ENCODE measurements at regions not wholly inside any gene's neighbourhood (a gene's known extent, or its start where the extent isn't known, plus 50 kb on each side); places are given as distances from the start of the nearest gene placed in this dataset.

GRCh38 chr7:10696064-10696463 lies 277.6 kb upstream of the PHF14 start:
- no peak for DNase-seq (ENCODE audit: low read depth)

GRCh38 chr7:10703059-10703458 lies 270.6 kb upstream of the PHF14 start:
- DNase-seq (ENCODE audit: low read depth) = no peak

GRCh38 chr7:10703981-10704380 lies 269.7 kb upstream of the PHF14 start:
- no peak for DNase-seq (ENCODE audit: low read depth)

DNA sequence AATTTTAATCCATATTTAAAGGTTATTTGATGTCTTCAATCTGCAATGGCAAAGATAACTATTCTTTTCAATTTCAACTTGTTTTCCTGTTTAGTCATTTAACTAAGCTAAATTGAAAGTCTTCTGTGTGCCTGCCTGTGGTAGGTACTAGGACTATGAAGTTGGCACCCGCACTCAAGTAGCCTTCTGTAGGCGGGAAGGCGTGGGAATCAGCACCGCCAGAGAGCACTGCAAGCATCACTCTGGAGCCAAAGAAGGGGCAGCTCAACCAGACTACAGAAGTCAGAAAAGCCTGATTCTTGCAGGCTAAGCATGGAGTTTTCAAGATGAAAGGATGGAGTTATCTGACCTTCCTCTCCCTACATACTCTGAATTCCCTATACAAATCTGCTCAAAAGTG lies 269.0 kb upstream of the PHF14 start:
- no peak for DNase-seq (ENCODE audit: low read depth)

GRCh38 chr7:10706875-10707493 lies 266.7 kb upstream of the PHF14 start:
- no peak for DNase-seq (ENCODE audit: low read depth)

GRCh38 chr7:10707519-10707918 lies 266.2 kb upstream of the PHF14 start:
- DNase-seq (ENCODE audit: low read depth) = no peak

DNA sequence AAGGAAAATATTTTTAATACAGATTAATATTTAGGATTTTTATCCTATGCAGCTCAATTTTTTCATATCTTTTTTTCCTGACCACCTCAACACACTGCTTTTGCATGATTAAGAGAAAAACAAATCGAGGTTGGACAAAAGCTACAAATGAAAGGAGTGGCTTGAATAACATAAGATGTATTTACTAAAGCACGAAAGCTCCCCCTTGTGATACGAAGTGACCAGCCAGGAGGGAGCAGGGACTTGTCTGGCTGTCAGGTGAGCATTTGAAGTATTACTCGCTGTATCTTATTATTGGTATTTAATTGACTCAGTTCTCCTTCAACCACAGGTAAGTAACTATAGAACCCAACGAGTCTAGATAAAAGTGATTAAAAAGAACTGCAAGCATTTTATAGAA lies 265.2 kb upstream of the PHF14 start:
- DNase-seq (ENCODE audit: low read depth) = no peak

- no peak for DNase-seq (ENCODE audit: low read depth)
Measured at GRCh38 chr7:10718768-10719167, 254.9 kb upstream of the PHF14 start.

- no peak for DNase-seq (ENCODE audit: low read depth)
Measured at GRCh38 chr7:10720042-10720441, 253.6 kb upstream of the PHF14 start.

DNA sequence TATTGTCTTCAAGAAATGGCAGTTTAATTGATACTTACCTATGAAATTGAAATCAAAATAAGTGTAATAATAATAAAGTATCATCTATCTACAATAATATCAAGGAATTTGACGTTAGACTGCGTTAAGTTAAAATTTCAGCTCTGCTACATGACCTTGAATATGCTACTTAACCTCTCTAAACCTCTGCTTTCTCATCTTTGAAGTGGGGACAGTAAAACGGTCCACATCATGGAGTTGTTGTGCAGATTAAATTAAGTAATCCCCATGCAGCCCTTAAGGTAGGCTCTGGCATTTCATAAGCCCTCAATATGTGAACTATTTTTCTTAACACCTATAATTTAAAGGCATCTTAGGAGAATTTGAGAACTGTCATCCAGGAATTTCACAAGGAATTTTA lies 252.4 kb upstream of the PHF14 start:
- DNase-seq (ENCODE audit: low read depth) = no peak

- no peak for DNase-seq (ENCODE audit: low read depth)
Measured at GRCh38 chr7:10723832-10724231, 249.8 kb upstream of the PHF14 start.

DNA sequence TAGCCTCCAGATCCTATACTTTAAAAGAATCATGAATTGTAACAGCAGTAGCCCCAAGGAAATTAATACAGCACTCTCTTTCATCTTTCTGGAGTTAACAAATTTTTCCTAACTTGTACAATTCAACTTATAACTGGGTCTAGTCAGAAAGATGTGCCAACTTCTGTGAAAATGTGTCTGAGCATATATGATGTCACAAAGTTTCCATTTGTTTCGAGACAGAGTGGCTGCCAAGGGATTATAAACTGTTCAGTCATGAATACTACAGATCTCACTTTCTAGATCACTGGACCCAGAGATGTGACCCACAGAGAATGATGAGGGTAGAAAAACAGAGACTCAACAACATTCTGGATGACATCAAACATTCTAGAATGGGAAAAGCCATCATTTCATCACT lies 249.2 kb upstream of the PHF14 start:
- DNase-seq (ENCODE audit: low read depth) = no peak

DNA sequence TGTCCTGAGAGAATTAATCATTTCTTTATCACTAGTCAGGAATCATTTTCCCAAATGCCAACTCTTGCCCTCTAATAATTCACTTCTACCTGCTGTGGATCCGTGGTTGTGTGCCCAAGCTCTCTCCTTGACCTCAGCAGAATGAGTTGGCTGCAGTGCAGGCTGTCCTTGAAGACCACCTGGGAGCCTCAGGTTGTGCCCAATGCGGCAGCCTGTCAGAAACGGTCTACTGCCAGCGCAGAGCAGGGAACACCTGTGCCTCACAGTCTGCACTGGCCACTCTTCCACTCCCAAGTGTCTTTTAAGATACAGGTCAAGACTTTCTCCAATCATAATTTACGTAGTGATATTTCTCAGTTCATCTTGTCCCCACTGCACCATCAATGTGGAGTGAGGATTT lies 246.0 kb upstream of the PHF14 start:
- no peak for DNase-seq (ENCODE audit: low read depth)

- DNase-seq (ENCODE audit: low read depth) = no peak
Measured at GRCh38 chr7:10731253-10731773, 242.4 kb upstream of the PHF14 start.

- DNase-seq (ENCODE audit: low read depth) = no peak
Measured at GRCh38 chr7:10733747-10734146, 239.9 kb upstream of the PHF14 start.

- DNase-seq (ENCODE audit: low read depth) = no peak
Measured at GRCh38 chr7:10734595-10734994, 239.1 kb upstream of the PHF14 start.

- DNase-seq (ENCODE audit: low read depth) = no peak
Measured at GRCh38 chr7:10739401-10739800, 234.3 kb upstream of the PHF14 start.

DNA sequence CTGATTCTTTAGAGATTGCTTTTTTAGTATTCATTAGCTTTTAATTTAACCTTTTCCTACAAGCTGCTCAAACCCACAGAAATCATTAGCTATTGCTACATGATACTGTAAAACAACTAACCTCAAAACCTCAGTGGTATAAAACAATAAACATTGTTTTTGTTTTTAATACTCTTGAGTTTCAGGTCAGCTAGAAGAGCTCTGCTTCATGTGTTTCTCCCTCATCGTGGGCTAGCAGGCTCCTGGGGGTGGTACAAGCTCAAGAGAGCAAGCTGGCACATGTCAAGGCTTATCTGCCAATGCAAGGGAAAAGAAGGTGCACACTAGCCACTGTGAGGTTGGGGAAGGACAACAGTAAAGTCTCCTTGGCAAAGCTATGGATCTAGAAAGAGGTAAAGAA lies 232.9 kb upstream of the PHF14 start:
- DNase-seq (ENCODE audit: low read depth) = no peak

- no peak for DNase-seq (ENCODE audit: low read depth)
Measured at GRCh38 chr7:10756981-10757380, 216.7 kb upstream of the PHF14 start.

GRCh38 chr7:10759120-10759519 lies 214.6 kb upstream of the PHF14 start:
- DNase-seq (ENCODE audit: low read depth) = no peak

- no peak for DNase-seq (ENCODE audit: low read depth)
Measured at GRCh38 chr7:10767771-10768170, 205.9 kb upstream of the PHF14 start.

- no peak for DNase-seq (ENCODE audit: low read depth)
Measured at GRCh38 chr7:10770176-10770575, 203.5 kb upstream of the PHF14 start.

GRCh38 chr7:10773430-10773829 lies 200.2 kb upstream of the PHF14 start:
- DNase-seq (ENCODE audit: low read depth) = no peak
